GM19438 (cell line): ENCODE measurements at regions not wholly inside any gene's neighbourhood (a gene's known extent, or its start where the extent isn't known, plus 50 kb on each side); places are given as distances from the start of the nearest gene placed in this dataset.

Source experiments
- ATAC-seq: cut with Tn5 transposase; IDR thresholded peaks from one replicate; pipeline ENCODE4 v1.9.1; 2021; ENCODE audit warnings: low read depth; ENCODE audit not compliant: unreplicated experiment

- ATAC-seq = no peak
Measured at GRCh38 chr14:41418851-41419250, 187.8 kb upstream of the LRFN5 start.

GRCh38 chr14:41409806-41410205, 196.9 kb upstream of the LRFN5 start:
- ATAC-seq = no peak

GRCh38 chr14:41404126-41404525, 202.6 kb upstream of the LRFN5 start:
- no peak for ATAC-seq

- no peak for ATAC-seq
Measured at GRCh38 chr14:41403360-41403759, 203.3 kb upstream of the LRFN5 start.

GRCh38 chr14:41397926-41398325, 208.8 kb upstream of the LRFN5 start:
- ATAC-seq = no peak

- ATAC-seq = no peak
Measured at GRCh38 chr14:41393512-41393911, 213.2 kb upstream of the LRFN5 start.

- no peak for ATAC-seq
Measured at GRCh38 chr14:41392226-41392625, 214.4 kb upstream of the LRFN5 start.

- ATAC-seq = no peak
Measured at GRCh38 chr14:41389355-41389754, 217.3 kb upstream of the LRFN5 start.

GRCh38 chr14:41385797-41386196, 220.9 kb upstream of the LRFN5 start:
- no peak for ATAC-seq

- no peak for ATAC-seq
Measured at GRCh38 chr14:41380017-41380416, 226.7 kb upstream of the LRFN5 start.

GRCh38 chr14:41378526-41378925, 228.2 kb upstream of the LRFN5 start:
- no peak for ATAC-seq

- ATAC-seq = no peak
Measured at GRCh38 chr14:41377932-41378331, 228.7 kb upstream of the LRFN5 start.

GRCh38 chr14:41374092-41374491, 232.6 kb upstream of the LRFN5 start:
- no peak for ATAC-seq

GRCh38 chr14:41362139-41362538, 244.5 kb upstream of the LRFN5 start:
- ATAC-seq = no peak

GRCh38 chr14:41360126-41360525, 246.6 kb upstream of the LRFN5 start:
- no peak for ATAC-seq

GRCh38 chr14:41355866-41356265, 250.8 kb upstream of the LRFN5 start:
- no peak for ATAC-seq

- ATAC-seq = no peak
Measured at GRCh38 chr14:41350476-41350875, 256.2 kb upstream of the LRFN5 start.

- ATAC-seq = no peak
Measured at GRCh38 chr14:41349289-41349910, 257.3 kb upstream of the LRFN5 start.

- no peak for ATAC-seq
Measured at GRCh38 chr14:41343857-41344256, 262.8 kb upstream of the LRFN5 start.

GRCh38 chr14:41313196-41313595, 293.5 kb upstream of the LRFN5 start:
- no peak for ATAC-seq

GRCh38 chr14:41303506-41303905, 303.2 kb upstream of the LRFN5 start:
- no peak for ATAC-seq

GRCh38 chr14:41302776-41303175, 303.9 kb upstream of the LRFN5 start:
- no peak for ATAC-seq

GRCh38 chr14:41299924-41300323, 306.8 kb upstream of the LRFN5 start:
- no peak for ATAC-seq
